HEK293T (cell line): ENCODE measurements at regions not wholly inside any gene's neighbourhood (a gene's known extent, or its start where the extent isn't known, plus 50 kb on each side); places are given as distances from the start of the nearest gene placed in this dataset.

Experiments used
- CTCF ChIA-PET: fragments of 350-600 bp; formaldehyde crosslinking; extraction: SDS; loops from one replicate; lab custom pipeline; 2021; ENCODE audit warnings: antibody characterized with exemption, inconsistent platforms; lab: Yijun Ruan, JAX
- POLR2A ChIA-PET: fragments of 350-600 bp; formaldehyde crosslinking; extraction: SDS; loops from one replicate; lab custom pipeline; 2020; ENCODE audit warnings: antibody characterized with exemption, inconsistent platforms; lab: Yijun Ruan, JAX
- DNase-seq: peaks from one replicate; pipeline ENCODE4 v3.0.0; 2012; ENCODE audit warnings: mixed read lengths; ENCODE audit errors: extremely low spot score
- ARNT ChIP-seq: fragments of 450-650 bp; IDR thresholded peaks from 2 replicates; pipeline ENCODE4 v1.6.1; 2017; ENCODE audit warnings: mild to moderate bottlenecking
- BHLHE40 ChIP-seq: fragments of 450-650 bp; IDR thresholded peaks from 2 replicates; pipeline ENCODE4 v1.6.1; 2016; ENCODE audit warnings: mild to moderate bottlenecking, moderate library complexity, borderline replicate concordance
- CTBP1 ChIP-seq: fragments of 450-650 bp; IDR thresholded peaks from 2 replicates; pipeline ENCODE4 v1.6.1; 2016; ENCODE audit warnings: borderline replicate concordance
- ELF4 ChIP-seq: fragments of 450-650 bp; IDR thresholded peaks from 2 replicates; pipeline ENCODE4 v1.6.1; 2017; ENCODE audit warnings: antibody characterized with exemption
- FOXA1 ChIP-seq: fragments of 450-650 bp; IDR thresholded peaks from 2 replicates; pipeline ENCODE4 v1.6.1; 2016; ENCODE audit warnings: mild to moderate bottlenecking
- FOXK2 ChIP-seq: fragments of 450-650 bp; IDR thresholded peaks from 2 replicates; pipeline ENCODE4 v1.6.1; 2016; ENCODE audit warnings: mild to moderate bottlenecking
- FOXM1 ChIP-seq: fragments of 450-650 bp; IDR thresholded peaks from 2 replicates; pipeline ENCODE4 v1.6.1; 2017; ENCODE audit warnings: mild to moderate bottlenecking, borderline replicate concordance
- HDGF ChIP-seq: fragments of 450-650 bp; IDR thresholded peaks from 2 replicates; pipeline ENCODE4 v1.6.1; 2017; ENCODE audit warnings: antibody characterized with exemption, borderline replicate concordance
- L3MBTL2 ChIP-seq: fragments of 450-650 bp; conservative IDR thresholded peaks from 2 replicates; pipeline ENCODE4 v1.6.1; 2016; ENCODE audit warnings: mild to moderate bottlenecking
- LEF1 ChIP-seq: fragments of 450-650 bp; IDR thresholded peaks from 2 replicates; pipeline ENCODE4 v1.6.1; 2017; ENCODE audit warnings: mild to moderate bottlenecking, borderline replicate concordance
- NFRKB ChIP-seq: fragments of 450-650 bp; IDR thresholded peaks from 2 replicates; pipeline ENCODE4 v1.6.1; 2016; ENCODE audit warnings: mild to moderate bottlenecking, moderate library complexity
- SP1 ChIP-seq: fragments of 450-650 bp; IDR thresholded peaks from 2 replicates; pipeline ENCODE4 v1.6.1; 2017
- SUZ12 ChIP-seq: fragments of 450-650 bp; IDR thresholded peaks from 2 replicates; pipeline ENCODE4 v1.6.1; 2016; ENCODE audit warnings: mild to moderate bottlenecking
- TARDBP ChIP-seq: fragments of 450-650 bp; IDR thresholded peaks from 2 replicates; pipeline ENCODE4 v1.6.1; 2016
- ZNF384 ChIP-seq: fragments of 450-650 bp; IDR thresholded peaks from 2 replicates; pipeline ENCODE4 v1.6.1; 2016
- TF ChIP-seq, protein P1 (sequence below): fragments of 450-650 bp; IDR thresholded peaks from 2 replicates; pipeline ENCODE4 v1.6.1; 2016

DNA sequence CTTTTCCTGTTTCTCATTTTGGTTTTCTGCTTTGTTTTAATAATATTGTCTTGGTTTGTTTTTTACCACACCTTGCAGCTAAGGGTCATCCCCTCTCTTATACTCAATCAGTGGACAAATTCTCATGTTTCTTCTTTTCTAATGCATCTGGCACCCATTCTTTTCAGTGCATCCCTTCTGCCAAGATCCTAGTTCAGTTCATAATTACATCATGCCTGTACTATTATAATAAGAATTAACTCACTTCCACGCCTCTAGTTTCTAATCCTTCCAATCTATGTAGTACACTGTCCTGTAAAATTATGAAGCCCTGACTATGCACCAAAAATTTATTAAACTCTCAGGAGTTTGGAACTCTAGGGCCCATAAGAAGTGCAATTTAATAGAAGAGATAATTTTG lies 126.1 kb downstream of the FAT4 start:
- ChIA-PET CTCF (no interaction called here), POLR2A (no interaction called here)
- no peak for DNase-seq
- no peak for TF ChIP-seq FOXK2
- TF ChIP-seq LEF1, result no peak

DNA sequence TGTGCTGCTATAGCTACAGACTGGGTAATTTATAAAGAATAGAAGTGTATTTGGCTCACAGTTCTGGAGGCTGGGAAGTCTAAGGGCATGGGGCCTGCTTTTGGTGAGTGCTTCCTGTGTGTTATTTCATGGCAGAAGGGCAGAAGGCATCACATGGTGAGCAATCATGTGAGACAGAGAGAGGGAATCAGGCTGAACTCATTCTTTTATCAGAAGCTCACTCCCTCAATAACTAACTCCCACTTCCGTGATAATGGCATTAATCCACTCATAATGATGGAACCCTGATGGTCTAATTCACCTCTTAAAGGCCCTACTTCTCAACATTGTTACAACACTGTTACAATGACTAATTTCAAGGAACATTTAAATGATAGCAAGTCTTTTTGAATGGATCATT lies 129.4 kb downstream of the FAT4 start:
- TF ChIP-seq FOXA1 (no peak), TARDBP (no peak), HDGF (no peak), L3MBTL2 (no peak), NFRKB (no peak), ARNT (no peak), ELF4 (no peak), FOXK2 (no peak), CTBP1 (no peak), LEF1 (no peak), SUZ12 (no peak)
- TF ChIP-seq, protein P1, sequence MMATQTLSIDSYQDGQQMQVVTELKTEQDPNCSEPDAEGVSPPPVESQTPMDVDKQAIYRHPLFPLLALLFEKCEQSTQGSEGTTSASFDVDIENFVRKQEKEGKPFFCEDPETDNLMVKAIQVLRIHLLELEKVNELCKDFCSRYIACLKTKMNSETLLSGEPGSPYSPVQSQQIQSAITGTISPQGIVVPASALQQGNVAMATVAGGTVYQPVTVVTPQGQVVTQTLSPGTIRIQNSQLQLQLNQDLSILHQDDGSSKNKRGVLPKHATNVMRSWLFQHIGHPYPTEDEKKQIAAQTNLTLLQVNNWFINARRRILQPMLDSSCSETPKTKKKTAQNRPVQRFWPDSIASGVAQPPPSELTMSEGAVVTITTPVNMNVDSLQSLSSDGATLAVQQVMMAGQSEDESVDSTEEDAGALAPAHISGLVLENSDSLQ, result no peak
- no peak for DNase-seq
- ChIA-PET POLR2A (no interaction called here), CTCF (no interaction called here)

DNA sequence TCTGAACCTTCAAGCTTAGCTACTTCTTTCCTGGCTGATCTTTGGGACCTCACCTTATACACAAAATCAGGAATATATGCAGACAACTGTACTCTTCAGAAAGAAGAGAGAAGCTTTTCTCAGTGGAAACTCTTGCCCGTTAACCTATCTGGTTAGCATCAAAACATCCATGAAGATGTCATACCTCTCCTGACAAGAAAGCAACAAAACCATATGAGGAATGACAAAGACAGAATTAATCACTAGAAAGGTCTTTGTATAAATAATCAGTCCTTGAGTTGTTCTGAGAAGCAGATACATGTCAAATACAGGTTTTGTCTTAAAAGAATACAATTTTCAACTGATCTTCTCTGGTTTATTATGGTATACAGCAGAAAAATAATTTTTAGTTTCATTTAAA lies 130.8 kb downstream of the FAT4 start:
- CTCF ChIA-PET, result no interaction called here
- POLR2A ChIA-PET, result no interaction called here
- TF ChIP-seq NFRKB, result no peak
- TF ChIP-seq SP1, result no peak
- no peak for TF ChIP-seq FOXA1
- no peak for TF ChIP-seq ELF4
- TF ChIP-seq L3MBTL2, result no peak
- TF ChIP-seq HDGF, result no peak
- no peak for TF ChIP-seq FOXM1
- TF ChIP-seq ARNT, result no peak
- TF ChIP-seq FOXK2, result no peak
- no peak for TF ChIP-seq LEF1
- TF ChIP-seq, protein P1, result no peak
- DNase-seq, result no peak

DNA sequence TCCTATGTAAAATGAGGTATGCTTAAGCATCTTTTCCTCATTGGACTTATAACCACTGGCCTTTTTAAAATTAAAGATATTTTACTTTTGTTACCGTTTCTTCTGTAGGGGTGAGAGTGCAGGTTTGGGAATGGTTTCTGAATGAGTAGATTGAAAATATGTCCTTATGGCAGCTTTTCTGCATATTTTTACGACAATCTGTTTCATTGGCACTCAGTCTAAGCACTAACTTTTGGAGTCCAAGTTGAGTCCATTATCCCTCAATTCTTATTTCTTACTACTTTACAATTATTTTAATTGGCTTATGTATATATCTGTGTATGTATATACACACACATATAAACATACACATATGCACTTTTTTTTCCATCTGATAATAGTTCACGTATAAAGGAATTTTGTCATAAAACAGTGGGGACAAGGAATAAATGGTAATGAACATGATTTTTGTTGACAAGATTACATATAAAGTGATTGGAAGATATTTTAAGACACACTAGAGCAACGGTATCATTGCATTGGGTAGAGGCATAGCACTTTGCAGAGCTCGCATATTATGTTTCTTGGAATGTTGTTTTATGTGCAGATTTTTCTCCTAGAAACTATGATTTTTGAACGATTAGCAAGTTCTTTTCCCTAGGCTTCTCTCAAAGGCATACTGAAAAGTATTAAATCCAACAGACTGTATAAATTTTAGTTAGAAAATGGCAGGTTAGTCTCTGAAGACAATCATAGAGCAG lies 133.0 kb downstream of the FAT4 start:
- CTCF ChIA-PET, result no interaction called here
- POLR2A ChIA-PET, result no interaction called here
- DNase-seq, result no peak
- TF ChIP-seq CTBP1 (no peak), SP1 (no peak), HDGF (no peak), FOXK2 (no peak), LEF1 (no peak), SUZ12 (no peak), FOXA1 (no peak), NFRKB (no peak), FOXM1 (no peak), ARNT (no peak), L3MBTL2 (no peak), ELF4 (no peak), TARDBP (no peak), ZNF384 (no peak), BHLHE40 (no peak)
- TF ChIP-seq, protein P1, result no peak

DNA sequence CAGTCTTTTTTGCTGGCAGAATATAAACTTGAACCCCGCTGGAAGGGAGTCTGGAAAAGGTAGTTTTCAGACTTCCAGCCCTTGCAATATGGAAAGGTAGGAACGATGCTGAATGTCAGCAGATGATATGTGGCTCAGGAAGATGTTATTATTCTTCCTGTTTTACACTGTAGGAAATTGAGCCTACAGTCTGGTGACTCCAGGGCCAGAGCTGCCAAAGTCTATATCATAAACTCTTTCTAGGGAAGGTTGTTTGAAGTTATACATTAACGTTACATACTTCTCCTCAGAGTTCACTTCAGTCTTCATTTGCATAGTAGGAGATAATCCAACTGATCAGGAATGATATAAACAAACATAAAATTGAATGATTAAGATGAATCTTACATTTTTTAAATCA lies 141.3 kb downstream of the FAT4 start:
- no peak for DNase-seq
- CTCF ChIA-PET, result no interaction called here
- POLR2A ChIA-PET, result no interaction called here
- TF ChIP-seq SP1, result no peak
- TF ChIP-seq CTBP1, result no peak
- TF ChIP-seq ELF4, result no peak
- TF ChIP-seq ZNF384, result no peak
- no peak for TF ChIP-seq FOXK2
- no peak for TF ChIP-seq NFRKB
- no peak for TF ChIP-seq FOXM1
- TF ChIP-seq LEF1, result no peak
- TF ChIP-seq BHLHE40, result no peak
- no peak for TF ChIP-seq TARDBP
- no peak for TF ChIP-seq ARNT

DNA sequence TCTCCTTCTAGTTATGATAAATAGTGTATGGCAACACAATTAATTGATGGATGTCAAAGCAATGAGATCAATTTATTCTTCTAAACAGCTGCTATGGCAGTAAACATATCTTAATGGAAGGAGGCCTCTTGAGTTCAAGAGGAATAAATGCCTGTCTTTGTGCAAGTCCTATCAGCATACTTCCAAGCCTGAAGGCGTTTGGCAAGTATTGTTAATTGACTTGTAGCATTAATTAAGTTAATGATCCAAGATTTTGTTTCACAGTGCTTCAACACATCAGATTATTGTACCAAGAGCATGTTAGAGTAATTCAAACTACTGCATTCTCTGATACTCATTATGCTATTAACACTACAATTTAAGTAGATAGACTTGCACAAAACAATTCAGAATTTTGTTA lies 144.8 kb downstream of the FAT4 start:
- ChIA-PET POLR2A (no interaction called here), CTCF (no interaction called here)
- no peak for DNase-seq
- no peak for TF ChIP-seq HDGF
